Common myeloid progenitor, CD34-positive (primary cell): ENCODE measurements at regions not wholly inside any gene's neighbourhood (a gene's known extent, or its start where the extent isn't known, plus 50 kb on each side); places are given as distances from the start of the nearest gene placed in this dataset.

ENCODE experiments used
- CTCF ChIA-PET: fragments of 350-600 bp; sonication (Branson Sonifier 250); formaldehyde crosslinking; loops from one replicate; lab custom pipeline; 2021; ENCODE audit warnings: antibody characterized with exemption; lab: Charles Lee
- POLR2A ChIA-PET: fragments of 350-600 bp; sonication (Branson Sonifier 250); formaldehyde crosslinking; loops from one replicate; lab custom pipeline; 2021; ENCODE audit warnings: antibody characterized with exemption; lab: Charles Lee
- DNase-seq, 3 donors: peaks; one replicate each; pipeline versions ENCODE4 v3.0.0 to v3.0.0-alpha.2; 2013
- H3K27ac ChIP-seq, 2 experiments: 1 replicate in 1 of 2; 2 replicates in 1 of 2; pipeline ENCODE4 v1.7.0; 2013; ENCODE audit warnings: inconsistent platforms in 2 of 2, low read length in 2 of 2, mild to moderate bottlenecking in 2 of 2, low read depth in 1 of 2, moderate library complexity in 1 of 2; ENCODE audit not compliant: severe bottlenecking in 2 of 2, insufficient read depth in 1 of 2, poor library complexity in 1 of 2
- H3K27me3 ChIP-seq, 5 experiments: replicated peaks in 2 of 5; 1 replicate in 3 of 5; 2 replicates in 2 of 5; pipeline versions ENCODE4 v1.6.1 to v1.7.0; 2013; ENCODE audit warnings: low read length in 4 of 5, mild to moderate bottlenecking in 2 of 5, moderate library complexity in 2 of 5, inconsistent platforms in 1 of 5; ENCODE audit not compliant: insufficient read depth in 5 of 5, control insufficient read depth in 4 of 5
- H3K36me3 ChIP-seq, 4 experiments: 1 replicate in 2 of 4; 2 replicates in 2 of 4; pipeline versions ENCODE4 v1.6.1 to v1.7.0; 2013; ENCODE audit warnings: low read length in 3 of 4, control low read depth in 1 of 4, mild to moderate bottlenecking in 1 of 4; ENCODE audit not compliant: control insufficient read depth in 4 of 4, insufficient read depth in 4 of 4
- H3K4me1 ChIP-seq, 4 experiments: 1 replicate in 3 of 4; 2 replicates in 1 of 4; pipeline versions ENCODE4 v1.6.1 to v1.7.1; 2013; ENCODE audit warnings: low read length in 3 of 4, mild to moderate bottlenecking in 3 of 4, control low read depth in 1 of 4, inconsistent platforms in 1 of 4, moderate library complexity in 1 of 4; ENCODE audit not compliant: control insufficient read depth in 4 of 4, insufficient read depth in 4 of 4; ENCODE audit errors: control extremely low read depth in 1 of 4
- H3K4me3 ChIP-seq, 7 experiments: 1 replicate in 4 of 7; 2 replicates in 3 of 7; pipeline versions ENCODE4 v1.5.1 to v1.7.0; 2013; ENCODE audit warnings: mild to moderate bottlenecking in 7 of 7, low read length in 6 of 7, moderate library complexity in 6 of 7, inconsistent platforms in 2 of 7, low read depth in 2 of 7, control low read depth in 1 of 7; ENCODE audit not compliant: insufficient read depth in 4 of 7, control insufficient read depth in 1 of 7; ENCODE audit errors: extremely low read depth in 1 of 7
- H3K9me3 ChIP-seq, 5 experiments: 1 replicate in 4 of 5; 2 replicates in 1 of 5; pipeline versions ENCODE4 v1.6.1 to v1.7.1; 2013; ENCODE audit warnings: low read length in 4 of 5, mild to moderate bottlenecking in 2 of 5, inconsistent platforms in 1 of 5, low read depth in 1 of 5, moderate library complexity in 1 of 5; ENCODE audit not compliant: control insufficient read depth in 4 of 5, insufficient read depth in 2 of 5; ENCODE audit errors: control extremely low read depth in 1 of 5
- WGBS: methylation state at CpG from one replicate; pipeline ENCODE4 v1.1.5; 2013; ENCODE audit not compliant: insufficient coverage; 5-methylcytosine and 5-hydroxymethylcytosine counted together

- no peaks in the 10 kb centered on the region for H3K36me3 ChIP-seq
- no peaks in the 10 kb centered on the region for H3K27me3 ChIP-seq
- no peak for DNase-seq
- ChIA-PET CTCF (no interaction called here), POLR2A (interaction anchor here (0.6 to 0.7 kb wide), 2 partner anchors 73 to 729 kb away, joined by 3 read pairs; no protein-coding TSS in a partner anchor)
- H3K4me1 ChIP-seq: no peaks in the 10 kb centered on the region
- H3K9me3 ChIP-seq: no peaks in the 10 kb centered on the region
- H3K27ac ChIP-seq: no peak overlapping the region
- no peak overlapping the region for H3K4me3 ChIP-seq
- WGBS: 90% methylated on average over 2 of the region's 2 CpGs
Measured at GRCh38 chr6:113184736-113185135, 672.4 kb upstream of the MARCKS start.

- Histone ChIP-seq H3K9me3 (no peaks in the 10 kb centered on the region), H3K4me3 (no peak overlapping the region), H3K27me3 (no peaks in the 10 kb centered on the region), H3K27ac (no peak overlapping the region), H3K4me1 (no peaks in the 10 kb centered on the region), H3K36me3 (no peaks in the 10 kb centered on the region)
- no peak for DNase-seq
- CTCF ChIA-PET: no interaction called here
- POLR2A ChIA-PET: interaction anchor here (0.6 to 0.7 kb wide), 2 partner anchors 73 to 728 kb away, joined by 3 read pairs; no protein-coding TSS in a partner anchor
Measured at GRCh38 chr6:113185299-113185698, 671.8 kb upstream of the MARCKS start.

GRCh38 chr6:113187661-113188060 is 669.5 kb upstream of the MARCKS start:
- no peak overlapping the region for H3K4me3 ChIP-seq
- H3K36me3 ChIP-seq: no peaks in the 10 kb centered on the region
- H3K4me1 ChIP-seq: no peaks in the 10 kb centered on the region
- DNase-seq: no peak
- CTCF ChIA-PET: no interaction called here
- WGBS: no CpG with 5 or more reads among the region's 1 CpG
- POLR2A ChIA-PET: no interaction called here
- peaks cover 0 to 2% (median 0%) of the 10 kb centered on the region in 5 experiments for H3K9me3 ChIP-seq
- no peaks in the 10 kb centered on the region for H3K27me3 ChIP-seq
- H3K27ac ChIP-seq: no peak overlapping the region

GRCh38 chr6:113188962-113189361 is 668.2 kb upstream of the MARCKS start:
- POLR2A ChIA-PET: no interaction called here
- H3K27ac ChIP-seq: no peak overlapping the region
- no peaks in the 10 kb centered on the region for H3K36me3 ChIP-seq
- DNase-seq: no peak
- CTCF ChIA-PET: interaction anchor here (1.2 to 1.4 kb wide), 2 partner anchors 7 to 10 kb away, joined by 3 to 4 read pairs; no protein-coding TSS in a partner anchor
- no peaks in the 10 kb centered on the region for H3K4me1 ChIP-seq
- peaks cover 0 to 4% (median 2%) of the 10 kb centered on the region in 5 experiments for H3K9me3 ChIP-seq
- H3K4me3 ChIP-seq: no peak overlapping the region
- whole genome bisulfite sequencing: 100% methylated on average over 4 of the region's 4 CpGs
- H3K27me3 ChIP-seq: no peaks in the 10 kb centered on the region

- WGBS: no CpG with 5 or more reads among the region's 2 CpGs
- Histone ChIP-seq H3K4me1 (no peaks in the 10 kb centered on the region), H3K27ac (no peak overlapping the region), H3K9me3 (peaks cover 0 to 4% (median 2%) of the 10 kb centered on the region in 5 experiments), H3K27me3 (no peaks in the 10 kb centered on the region), H3K4me3 (no peak overlapping the region), H3K36me3 (no peaks in the 10 kb centered on the region)
- POLR2A ChIA-PET: no interaction called here
- CTCF ChIA-PET: interaction anchor here (1.1 to 1.4 kb wide), 3 partner anchors 9 to 10 kb away, joined by 3 to 4 read pairs (median 3); no protein-coding TSS in a partner anchor
- DNase-seq: peak; percentile 20 to 51 (median 40)
Measured at GRCh38 chr6:113190170-113190569, 667.0 kb upstream of the MARCKS start.

GRCh38 chr6:113194090-113194489 is 663.1 kb upstream of the MARCKS start:
- H3K4me1 ChIP-seq: no peaks in the 10 kb centered on the region
- POLR2A ChIA-PET: no interaction called here
- no CpG with 5 or more reads among the region's 2 CpGs for WGBS
- H3K9me3 ChIP-seq: peaks cover 0 to 4% (median 2%) of the 10 kb centered on the region in 5 experiments
- DNase-seq: no peak
- no peaks in the 10 kb centered on the region for H3K36me3 ChIP-seq
- H3K27me3 ChIP-seq: no peaks in the 10 kb centered on the region
- no peak overlapping the region for H3K4me3 ChIP-seq
- CTCF ChIA-PET: no interaction called here
- no peak overlapping the region for H3K27ac ChIP-seq

- ChIA-PET CTCF (no interaction called here), POLR2A (no interaction called here)
- no peaks in the 10 kb centered on the region for H3K4me1 ChIP-seq
- H3K4me3 ChIP-seq: no peak overlapping the region
- no peaks in the 10 kb centered on the region for H3K9me3 ChIP-seq
- no peak overlapping the region for H3K27ac ChIP-seq
- no peak for DNase-seq
- no peaks in the 10 kb centered on the region for H3K27me3 ChIP-seq
- WGBS: no CpG with 5 or more reads among the region's 4 CpGs
- no peaks in the 10 kb centered on the region for H3K36me3 ChIP-seq
Measured at GRCh38 chr6:113202852-113203714, 654.1 kb upstream of the MARCKS start.
